Epithelial cell of proximal tubule (primary cell): ENCODE measurements at regions not wholly inside any gene's neighbourhood (a gene's known extent, or its start where the extent isn't known, plus 50 kb on each side); places are given as distances from the start of the nearest gene placed in this dataset.
"Not testable (repeated sequence)": the region's sequence is repeated elsewhere in the genome, so short reads cannot be mapped to it uniquely, and the experiment has no call there.

Source experiments
- DNase-seq: peaks from one replicate; pipeline ENCODE4 v3.0.0-alpha.2; 2011; ENCODE audit warnings: low read depth
- H3K4me3 ChIP-seq: 2 replicates; pipeline ENCODE4 v1.5.1; 2011; ENCODE audit warnings: low read depth, mild to moderate bottlenecking, low read length
- TF ChIP-seq, protein P1 (sequence below): conservative IDR thresholded peaks from 2 replicates; pipeline ENCODE4 v1.5.1; 2012; ENCODE audit warnings: low read depth, mild to moderate bottlenecking, low read length

DNA sequence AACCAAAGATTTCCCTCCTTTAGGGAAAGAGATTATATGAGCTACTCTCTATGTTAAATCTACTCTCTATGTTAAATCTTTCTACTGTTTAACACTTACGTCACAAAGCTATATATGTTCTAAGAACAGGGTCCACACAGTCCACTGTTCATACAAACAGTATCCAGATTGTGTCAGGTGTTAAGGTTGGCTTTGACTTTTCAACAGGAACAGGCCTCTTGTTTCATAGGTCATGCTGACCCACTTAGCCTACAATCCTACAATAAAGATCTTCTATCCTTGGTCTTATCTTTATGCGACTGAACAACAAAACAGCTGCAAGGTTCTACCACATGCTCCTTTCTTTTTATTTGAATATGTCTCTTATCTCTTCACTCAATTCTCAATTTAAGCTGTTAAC, 134.9 kb downstream of the LTN1 start:
- no peak for DNase-seq
- H3K4me3 ChIP-seq, result no peak overlapping the region
- TF ChIP-seq, protein P1, sequence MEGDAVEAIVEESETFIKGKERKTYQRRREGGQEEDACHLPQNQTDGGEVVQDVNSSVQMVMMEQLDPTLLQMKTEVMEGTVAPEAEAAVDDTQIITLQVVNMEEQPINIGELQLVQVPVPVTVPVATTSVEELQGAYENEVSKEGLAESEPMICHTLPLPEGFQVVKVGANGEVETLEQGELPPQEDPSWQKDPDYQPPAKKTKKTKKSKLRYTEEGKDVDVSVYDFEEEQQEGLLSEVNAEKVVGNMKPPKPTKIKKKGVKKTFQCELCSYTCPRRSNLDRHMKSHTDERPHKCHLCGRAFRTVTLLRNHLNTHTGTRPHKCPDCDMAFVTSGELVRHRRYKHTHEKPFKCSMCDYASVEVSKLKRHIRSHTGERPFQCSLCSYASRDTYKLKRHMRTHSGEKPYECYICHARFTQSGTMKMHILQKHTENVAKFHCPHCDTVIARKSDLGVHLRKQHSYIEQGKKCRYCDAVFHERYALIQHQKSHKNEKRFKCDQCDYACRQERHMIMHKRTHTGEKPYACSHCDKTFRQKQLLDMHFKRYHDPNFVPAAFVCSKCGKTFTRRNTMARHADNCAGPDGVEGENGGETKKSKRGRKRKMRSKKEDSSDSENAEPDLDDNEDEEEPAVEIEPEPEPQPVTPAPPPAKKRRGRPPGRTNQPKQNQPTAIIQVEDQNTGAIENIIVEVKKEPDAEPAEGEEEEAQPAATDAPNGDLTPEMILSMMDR, result no peak

DNA sequence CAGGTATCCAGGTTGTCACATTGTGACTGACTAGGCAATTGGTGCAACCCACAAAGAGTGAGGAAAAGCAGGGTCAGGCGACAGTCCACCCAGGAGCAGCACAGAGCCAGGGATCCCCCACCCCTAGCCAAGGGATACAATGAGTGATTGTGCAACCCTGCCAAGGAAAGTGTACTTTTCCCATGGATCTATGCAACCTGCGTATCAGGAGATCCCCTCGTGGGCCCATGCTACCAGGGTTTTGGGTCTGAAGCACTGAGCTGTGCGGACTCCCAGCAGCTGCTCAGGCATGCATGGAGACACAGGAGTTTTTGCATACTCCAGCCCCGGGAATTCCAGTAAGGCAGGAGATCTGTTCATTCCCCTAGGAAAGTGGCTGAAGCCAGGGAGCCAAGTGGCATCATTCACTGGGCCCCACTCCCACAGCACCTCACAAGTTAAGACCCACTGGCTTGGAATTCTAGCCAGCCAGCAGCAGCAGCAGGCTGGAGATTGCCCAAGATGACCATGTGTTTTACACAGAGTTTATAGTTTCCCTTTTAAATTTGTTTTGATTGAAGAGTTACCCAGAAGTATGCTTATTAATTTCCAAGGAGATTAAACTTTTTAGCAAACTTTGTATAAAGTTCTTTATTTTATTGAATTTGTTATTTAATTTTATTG, 136.0 kb downstream of the LTN1 start:
- no peak overlapping the region for H3K4me3 ChIP-seq
- TF ChIP-seq, protein P1, result no peak
- peak; percentile 87 for DNase-seq

- DNase-seq, result no peak
Observed at GRCh38 chr21:28852706-28853105, 140.0 kb downstream of the LTN1 start.

DNA sequence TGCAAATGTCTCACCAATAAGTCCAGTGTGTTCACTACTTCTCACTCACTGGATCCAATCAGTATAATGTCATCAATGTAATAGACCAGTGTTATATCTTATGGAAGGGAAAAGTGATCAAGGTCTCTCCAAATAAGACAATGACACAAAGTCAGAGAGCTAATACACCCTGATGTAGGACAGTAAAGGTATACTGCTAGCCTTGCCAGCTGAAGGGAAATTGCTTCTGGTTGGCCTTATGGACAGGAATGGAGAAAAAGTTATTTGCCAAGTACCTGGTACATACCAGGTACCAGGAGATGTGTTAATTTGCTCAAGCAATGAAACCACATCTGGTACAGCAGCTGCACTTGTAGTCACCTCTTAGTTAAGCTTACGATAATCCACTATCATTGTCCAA, 141.0 kb downstream of the LTN1 start:
- no peak overlapping the region for H3K4me3 ChIP-seq
- TF ChIP-seq, protein P1, result no peak
- DNase-seq, result no peak

More at GRCh38 chr21:28852706-28853105, 140.0 kb downstream of the LTN1 start:
- H3K4me3 ChIP-seq, result no peak overlapping the region
- TF ChIP-seq, protein P1, result no peak

GRCh38 chr21:28839237-28839636, 153.4 kb downstream of the LTN1 start:
- not testable (repeated sequence) for DNase-seq, H3K4me3 ChIP-seq

DNA sequence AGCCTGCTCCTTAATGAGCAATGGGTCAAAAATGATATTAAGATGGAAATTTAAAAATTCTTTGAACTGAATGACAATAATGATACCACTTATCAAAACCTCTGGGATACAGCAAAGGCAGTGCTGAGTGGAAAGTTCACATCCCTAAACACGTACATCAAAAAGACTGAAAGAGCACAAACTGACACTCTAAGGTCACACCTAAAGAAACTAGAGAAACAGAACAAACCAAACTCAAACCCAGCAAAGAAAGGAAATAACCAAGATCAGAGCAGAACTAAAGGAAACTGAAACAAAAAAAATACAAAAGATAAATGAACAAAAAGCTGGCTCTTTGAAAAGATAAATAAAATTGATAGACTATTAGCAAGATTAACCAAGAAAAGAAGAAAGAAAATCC, 155.3 kb downstream of the LTN1 start:
- H3K4me3 ChIP-seq, DNase-seq: not testable (repeated sequence)

- H3K4me3 ChIP-seq, DNase-seq: not testable (repeated sequence)
Observed at GRCh38 chr21:28836588-28836987, 156.1 kb downstream of the LTN1 start.

GRCh38 chr21:28834335-28835238, 158.1 kb downstream of the LTN1 start:
- DNase-seq, result no peak
- H3K4me3 ChIP-seq, result no peak overlapping the region
- TF ChIP-seq, protein P1, result no peak
